D721Med (cell line): ENCODE measurements at regions not wholly inside any gene's neighbourhood (a gene's known extent, or its start where the extent isn't known, plus 50 kb on each side); places are given as distances from the start of the nearest gene placed in this dataset.

Source experiments
- DNase-seq: peaks from one replicate; pipeline ENCODE4 v3.0.0; 2011; ENCODE audit warnings: low spot score; ENCODE audit not compliant: insufficient read length
- FAIRE-seq: peaks from 2 replicates; lab custom pipeline; 2011; peaks lifted over from hg19 to GRCh38; lab: Jason Lieb, UNC
- CTCF ChIP-seq: IDR thresholded peaks from 2 replicates; pipeline ENCODE4 v1.5.1; 2012; ENCODE audit warnings: mild to moderate bottlenecking, control low read depth; ENCODE audit not compliant: insufficient read depth; ENCODE audit errors: missing control alignments

GRCh38 chr6:88374553-88374952 is 208.4 kb upstream of the CNR1 start:
- DNase-seq: no peak
- no peak for FAIRE-seq
- no peak for TF ChIP-seq CTCF

- DNase-seq: no peak
- no peak for FAIRE-seq
- TF ChIP-seq CTCF: no peak
These were observed 205.3 kb upstream of the CNR1 start for GRCh38 chr6:88371480-88371879.

GRCh38 chr6:88370127-88370710 is 204.1 kb upstream of the CNR1 start:
- DNase-seq: no peak
- TF ChIP-seq CTCF: no peak
- FAIRE-seq: no peak

- no peak for FAIRE-seq
- no peak for TF ChIP-seq CTCF
- DNase-seq: no peak
These were observed 203.1 kb upstream of the CNR1 start for GRCh38 chr6:88369262-88369661.

GRCh38 chr6:88368071-88368787 is 202.1 kb upstream of the CNR1 start:
- FAIRE-seq (no peak), DNase-seq (no peak)
- no peak for TF ChIP-seq CTCF

GRCh38 chr6:88367248-88367647 is 201.1 kb upstream of the CNR1 start:
- TF ChIP-seq CTCF: no peak
- no peak for FAIRE-seq
- DNase-seq: no peak

GRCh38 chr6:88366672-88367071 is 200.5 kb upstream of the CNR1 start:
- DNase-seq (no peak), FAIRE-seq (no peak)
- no peak for TF ChIP-seq CTCF
